Fibroblast of lung (primary cell): ENCODE measurements at regions not wholly inside any gene's neighbourhood (a gene's known extent, or its start where the extent isn't known, plus 50 kb on each side); places are given as distances from the start of the nearest gene placed in this dataset.
"Not testable (repeated sequence)": the region's sequence is repeated elsewhere in the genome, so short reads cannot be mapped to it uniquely, and the experiment has no call there.

Experiments
- CTCF ChIP-seq, 2 donors: IDR thresholded peaks in 1 of 2; conservative IDR thresholded peaks in 1 of 2; 1 replicate in 1 of 2; 2 replicates in 1 of 2; pipeline ENCODE4 v1.5.1; 2011 to 2012; ENCODE audit warnings: low read length in 2 of 2, control low read depth in 1 of 2, inconsistent platforms in 1 of 2, low read depth in 1 of 2, mild to moderate bottlenecking in 1 of 2
- EZH2 ChIP-seq: IDR thresholded peaks from 2 replicates; pipeline ENCODE4 v1.5.1; 2012; ENCODE audit warnings: low read length, control low read depth, mild to moderate bottlenecking; ENCODE audit errors: missing control alignments

- not testable (repeated sequence) for TF ChIP-seq CTCF (conservative IDR thresholded peaks at IDR 0.05 in 1 of 2, IDR thresholded peaks at IDR 0.05 in 1 of 2; ENCODE audit: low read depth in 1 of 2, low read length in 2 of 2); EZH2
Observed at GRCh38 chr5:34296759-34297158, 253.7 kb upstream of the C1QTNF3 start.
